HG03095 (cell line): ENCODE measurements at regions not wholly inside any gene's neighbourhood (a gene's known extent, or its start where the extent isn't known, plus 50 kb on each side); places are given as distances from the start of the nearest gene placed in this dataset.
"Not testable (repeated sequence)": the region's sequence is repeated elsewhere in the genome, so short reads cannot be mapped to it uniquely, and the experiment has no call there.

Experiments used
- ATAC-seq: cut with Tn5 transposase; IDR thresholded peaks from one replicate; pipeline ENCODE4 v1.9.1; 2021; ENCODE audit warnings: moderate library complexity; ENCODE audit not compliant: unreplicated experiment

DNA sequence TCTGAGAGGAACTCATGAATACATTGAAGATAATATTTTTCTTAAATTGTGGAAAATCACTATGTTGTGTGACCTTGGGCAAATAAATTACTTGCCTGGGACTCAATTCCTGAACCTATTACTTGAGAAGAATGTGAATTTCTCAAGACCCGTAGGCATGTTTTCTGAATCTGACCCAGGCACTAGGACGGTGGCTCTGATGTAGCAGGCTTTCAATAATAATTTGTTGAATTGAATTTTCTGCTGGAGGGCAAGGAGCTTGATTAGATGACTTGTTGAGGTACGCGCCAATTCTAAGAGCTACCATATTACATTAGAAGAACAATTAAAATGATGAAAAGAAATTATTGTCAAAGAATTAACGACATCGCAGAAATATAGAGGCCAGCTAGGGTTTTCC lies 150.2 kb upstream of the LRRC3B start:
- no peak for ATAC-seq

DNA sequence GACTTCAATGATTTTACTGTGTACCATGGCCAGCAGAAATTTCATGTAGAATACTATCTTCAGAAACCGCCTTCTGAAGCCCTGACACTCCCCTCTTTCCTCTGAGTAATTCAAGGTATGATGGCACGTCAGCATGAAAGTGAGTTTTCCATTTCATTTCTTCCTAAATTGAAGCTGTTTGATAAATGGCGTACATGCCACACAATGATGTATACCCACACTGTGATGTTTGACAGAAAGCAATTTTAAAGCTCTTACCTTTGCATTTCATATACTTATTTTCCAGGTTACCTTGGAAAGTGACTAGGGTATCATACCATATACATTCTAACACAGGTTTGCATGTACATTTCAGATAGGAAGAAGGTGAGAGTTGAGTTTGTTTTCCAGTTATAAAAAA lies 147.9 kb upstream of the LRRC3B start:
- ATAC-seq: no peak

DNA sequence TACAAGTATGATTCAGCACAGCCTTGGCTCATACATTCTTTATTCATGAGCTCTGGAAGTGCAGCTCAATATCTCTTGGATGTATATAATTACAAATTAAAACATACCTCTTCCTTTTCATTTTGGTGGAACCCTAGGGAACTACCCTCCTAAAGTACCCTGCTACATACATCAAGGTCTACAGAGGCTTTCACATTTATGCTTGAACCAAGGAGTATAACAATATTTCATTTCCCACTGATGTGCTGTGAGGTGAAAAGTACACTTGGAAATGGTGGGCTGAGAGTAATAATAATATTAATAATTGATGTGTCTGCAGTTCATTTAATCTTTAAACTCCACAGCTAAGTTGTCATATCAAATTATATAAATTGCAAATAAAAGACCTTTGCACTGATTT lies 142.2 kb upstream of the LRRC3B start:
- no peak for ATAC-seq

DNA sequence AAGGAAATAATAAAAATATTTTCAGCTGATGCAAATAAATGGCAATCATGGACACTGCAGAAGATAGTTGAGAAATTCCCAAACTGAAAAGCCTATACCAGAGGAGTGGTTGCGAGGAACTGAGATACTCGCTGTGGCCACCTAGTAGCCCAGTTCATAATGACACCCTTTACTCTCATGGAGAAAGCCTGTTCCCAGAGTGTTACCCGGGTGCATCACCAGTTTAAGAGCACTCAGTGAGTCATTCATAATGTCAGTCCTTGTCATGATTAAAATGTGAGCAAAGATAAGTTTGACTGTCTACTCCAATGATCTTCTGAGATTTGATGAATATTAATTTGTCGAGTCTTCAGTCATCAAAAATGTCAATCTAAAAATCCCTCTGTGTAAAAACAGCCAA lies 138.4 kb upstream of the LRRC3B start:
- ATAC-seq: no peak

DNA sequence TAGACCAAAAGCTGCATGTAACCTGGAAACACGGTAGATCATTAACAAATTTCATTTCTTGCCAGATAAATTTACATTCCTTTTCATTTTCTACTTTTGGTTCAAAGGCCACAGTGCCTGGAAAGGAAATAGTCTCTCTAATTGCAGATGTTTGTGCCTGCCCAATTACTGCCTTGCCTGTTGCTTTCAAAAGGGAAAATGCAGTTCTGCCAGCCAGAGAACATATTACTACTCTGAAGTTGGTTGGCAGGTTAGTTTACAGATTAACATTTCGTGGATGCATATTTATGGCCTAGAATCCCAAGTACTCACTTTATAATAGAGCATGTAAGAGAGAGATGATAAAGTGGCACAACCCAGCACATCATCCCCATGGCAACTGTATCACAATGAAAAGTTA lies 124.3 kb upstream of the LRRC3B start:
- no peak for ATAC-seq

DNA sequence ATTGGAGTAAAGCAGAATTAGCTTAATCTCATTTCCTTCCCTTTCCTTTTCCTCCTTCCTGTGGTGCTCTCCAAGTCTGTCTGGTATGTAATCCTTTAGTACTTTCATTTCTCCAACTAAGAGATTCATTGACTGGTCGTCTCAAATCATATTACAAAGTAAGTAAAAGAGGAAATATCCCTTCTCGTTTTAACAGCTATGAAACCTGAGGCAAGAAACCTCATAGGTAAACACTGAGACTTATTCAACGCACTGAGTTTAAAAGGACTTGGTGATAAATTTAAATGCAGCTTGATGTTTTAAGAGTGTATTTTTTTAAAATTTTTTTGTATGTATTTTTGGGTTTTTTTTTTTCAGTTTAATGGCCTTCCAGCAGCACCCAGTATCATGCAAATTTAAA lies 117.2 kb upstream of the LRRC3B start:
- no peak for ATAC-seq

DNA sequence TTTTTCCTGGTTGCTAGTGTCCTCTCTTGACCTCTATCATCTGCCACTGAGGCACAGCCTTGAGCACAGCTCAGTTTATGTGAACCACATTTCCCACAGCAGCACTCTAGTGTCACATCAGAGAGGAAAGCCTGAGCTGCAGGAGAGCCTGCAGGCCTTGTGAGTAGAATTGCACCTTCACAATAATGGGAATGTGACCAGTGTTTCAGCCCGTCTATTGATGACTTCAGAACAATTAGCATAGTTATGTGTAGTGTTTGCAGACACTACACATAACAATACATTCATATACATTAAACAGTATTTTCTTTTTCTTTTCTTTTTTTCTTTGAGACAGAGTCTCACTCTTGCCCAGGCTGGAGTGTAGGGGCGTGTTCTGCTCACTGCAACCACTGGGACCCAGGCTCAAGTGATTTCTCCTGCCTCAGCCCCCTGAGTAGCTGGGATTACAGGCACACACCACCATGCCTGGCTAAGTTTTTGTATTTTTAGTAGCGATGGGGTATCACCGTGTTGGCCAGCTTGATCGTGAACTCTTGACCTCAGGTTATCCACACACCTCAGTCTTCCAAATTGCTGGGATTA lies 108.0 kb upstream of the LRRC3B start:
- not testable (repeated sequence) for ATAC-seq

DNA sequence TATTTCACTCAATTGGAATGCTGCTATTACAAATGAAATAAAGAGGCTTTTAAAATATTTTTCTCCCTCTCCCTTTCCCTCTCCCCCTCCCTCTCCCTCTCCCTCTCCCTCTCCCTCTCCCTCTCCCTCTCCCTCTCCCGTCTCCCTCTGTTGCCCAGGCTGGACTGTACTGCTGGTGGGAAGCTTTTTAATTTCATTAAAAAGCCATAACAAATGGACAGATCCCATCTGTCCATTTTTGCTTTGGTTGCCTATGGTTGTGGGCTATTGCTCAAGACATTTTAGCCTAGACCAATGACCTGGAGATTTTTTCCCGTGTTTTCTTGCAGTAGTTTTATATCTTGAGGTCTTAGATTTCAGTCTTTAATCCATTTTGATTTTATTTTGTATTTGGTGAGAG lies 107.2 kb upstream of the LRRC3B start:
- ATAC-seq: no peak

DNA sequence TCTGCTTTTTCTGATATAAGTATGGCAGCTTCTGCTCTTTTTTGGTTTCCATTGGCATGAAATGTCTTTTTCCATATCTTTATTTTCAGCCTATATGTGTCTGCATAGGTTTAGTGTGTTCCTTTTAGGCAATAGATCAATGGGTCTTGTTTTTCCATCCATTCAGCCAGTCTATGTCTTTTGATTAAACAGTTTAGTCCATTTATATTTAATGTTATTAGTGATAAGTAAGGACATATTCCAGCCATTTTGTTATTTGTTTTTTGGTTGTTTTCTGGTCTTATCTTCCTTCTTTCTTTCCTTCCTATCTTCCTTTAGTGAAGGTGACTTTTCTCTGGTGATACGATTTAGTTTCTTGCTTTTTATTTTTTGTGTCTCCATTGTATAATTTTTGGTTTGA lies 101.3 kb upstream of the LRRC3B start:
- no peak for ATAC-seq

DNA sequence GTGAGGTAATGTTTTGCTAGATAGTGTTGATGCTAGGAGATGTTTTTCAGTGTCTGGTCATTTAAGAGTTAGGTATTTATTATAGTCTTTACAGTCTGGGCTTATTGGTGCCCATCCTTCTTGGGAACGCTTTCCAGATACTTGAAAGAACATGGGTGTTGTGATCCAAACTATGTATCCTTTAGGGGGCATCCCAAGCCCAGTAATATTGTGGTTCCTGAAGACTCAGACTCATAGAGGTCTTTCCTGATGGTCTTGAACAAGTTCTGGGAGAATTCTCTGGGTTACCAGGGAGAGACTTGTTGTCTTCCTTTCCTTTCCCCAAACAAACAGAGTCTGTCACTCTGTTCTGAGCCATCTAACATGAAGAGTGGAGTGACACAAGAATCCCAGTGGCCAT lies 99.7 kb upstream of the LRRC3B start:
- no peak for ATAC-seq

DNA sequence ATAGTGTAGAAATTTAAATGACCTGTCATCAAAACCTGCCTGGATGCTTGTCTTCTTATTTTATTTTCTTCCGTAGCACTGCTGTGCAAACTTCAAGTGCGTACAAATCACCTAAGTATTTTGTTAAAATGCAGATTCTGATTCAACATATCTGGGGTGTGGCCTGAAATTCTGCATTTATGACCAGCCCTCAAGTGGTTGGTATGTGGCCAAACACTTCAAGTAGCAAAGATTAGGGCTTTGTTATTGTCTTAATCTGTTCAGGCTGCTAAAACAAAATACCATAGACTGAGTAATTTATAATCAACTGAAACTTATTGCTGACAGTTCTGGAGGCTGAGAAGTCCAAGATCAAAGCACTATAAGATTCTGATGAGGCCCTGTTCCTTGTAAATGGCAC lies 97.6 kb upstream of the LRRC3B start:
- ATAC-seq: no peak

DNA sequence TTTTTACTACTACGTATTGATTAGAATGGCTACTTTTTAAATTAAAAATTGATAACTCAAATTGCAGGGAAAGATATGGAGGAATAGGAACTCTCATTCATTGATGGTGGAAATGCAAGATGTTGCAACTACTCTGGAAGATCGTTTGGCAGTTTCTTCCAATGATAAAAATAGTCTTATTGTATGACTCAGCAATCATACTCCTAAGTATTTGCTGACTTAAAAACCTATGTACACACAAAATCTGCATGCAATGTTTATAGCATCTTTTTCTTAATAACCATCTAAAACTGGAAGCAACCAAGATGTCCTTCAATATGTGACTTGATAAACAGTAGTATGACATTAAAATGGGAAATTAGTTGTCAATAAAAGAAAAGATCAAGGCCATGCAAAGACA lies 87.4 kb upstream of the LRRC3B start:
- ATAC-seq: no peak

DNA sequence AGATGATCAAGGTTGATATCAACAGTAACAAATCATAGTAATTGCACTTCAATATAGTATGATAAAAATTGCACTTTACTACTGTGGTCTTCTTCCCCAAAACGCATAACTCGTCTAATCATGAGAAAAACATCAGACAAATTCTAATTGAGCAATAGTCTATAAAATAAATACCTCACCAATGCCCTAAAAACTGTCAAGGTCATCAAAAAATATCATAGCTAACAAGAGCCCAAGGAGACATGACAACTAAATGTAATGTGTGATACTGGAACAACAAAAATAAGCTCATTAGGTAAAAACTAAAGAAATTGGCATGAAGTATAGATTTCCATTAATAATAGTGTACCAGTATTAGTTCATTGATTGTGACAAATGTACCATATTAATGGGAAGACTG lies 85.6 kb upstream of the LRRC3B start:
- no peak for ATAC-seq

DNA sequence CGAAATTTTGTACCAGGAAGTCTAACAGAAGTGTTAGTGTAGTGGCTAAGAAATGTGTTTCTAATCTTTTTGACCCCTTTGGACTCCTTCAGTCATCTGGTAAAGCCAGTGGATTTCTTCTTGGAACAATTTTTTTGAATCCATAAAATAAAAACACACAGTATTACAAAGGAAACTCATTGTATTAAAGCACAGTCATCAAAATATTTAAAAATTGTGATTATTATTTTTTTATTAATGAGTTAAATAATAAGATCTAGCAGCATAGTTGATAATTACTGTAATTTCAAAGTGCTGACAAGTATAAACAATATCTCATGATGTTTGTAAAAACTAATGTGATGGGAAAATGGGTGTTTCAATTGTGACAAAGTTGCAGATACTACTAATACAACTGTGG lies 72.2 kb upstream of the LRRC3B start:
- no peak for ATAC-seq

DNA sequence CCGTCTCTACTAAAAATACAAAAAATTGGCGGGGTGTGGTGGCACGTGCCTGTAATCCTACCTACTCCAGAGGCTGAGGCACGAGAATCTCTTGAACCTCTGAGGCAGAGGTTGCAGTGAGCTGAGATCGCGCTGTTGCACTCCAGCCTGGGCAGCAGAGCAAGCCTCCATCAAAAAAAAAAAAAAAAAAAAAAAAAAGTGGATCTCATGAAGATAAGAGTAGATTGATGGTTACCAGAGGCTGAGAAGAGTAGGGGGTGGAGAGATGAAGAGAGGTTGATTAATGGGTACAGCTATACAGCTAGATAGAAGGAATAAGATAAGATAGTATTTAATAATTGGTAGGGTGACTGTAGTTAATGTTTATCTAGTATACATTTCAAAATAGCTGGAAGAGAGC lies 65.9 kb upstream of the LRRC3B start:
- ATAC-seq: no peak

DNA sequence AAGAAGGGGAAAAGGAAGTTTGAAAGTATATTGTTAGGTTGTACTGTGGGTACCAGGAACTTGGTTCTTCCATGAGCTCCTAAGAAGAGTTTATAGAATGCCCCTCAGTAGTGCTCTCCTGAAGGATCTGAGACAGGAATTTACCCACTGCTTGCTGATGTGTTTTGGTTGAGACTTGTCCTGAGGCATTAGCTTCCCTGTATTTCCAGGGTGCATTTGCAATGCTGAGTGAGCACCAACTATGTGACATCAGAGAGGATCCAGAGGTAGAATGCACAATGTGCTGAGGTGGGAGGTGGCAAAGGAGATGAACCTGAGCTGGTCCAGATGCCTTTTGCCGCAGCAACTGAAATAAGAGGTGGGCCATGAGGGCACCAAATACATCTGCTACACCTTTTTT lies 64.3 kb upstream of the LRRC3B start:
- no peak for ATAC-seq

DNA sequence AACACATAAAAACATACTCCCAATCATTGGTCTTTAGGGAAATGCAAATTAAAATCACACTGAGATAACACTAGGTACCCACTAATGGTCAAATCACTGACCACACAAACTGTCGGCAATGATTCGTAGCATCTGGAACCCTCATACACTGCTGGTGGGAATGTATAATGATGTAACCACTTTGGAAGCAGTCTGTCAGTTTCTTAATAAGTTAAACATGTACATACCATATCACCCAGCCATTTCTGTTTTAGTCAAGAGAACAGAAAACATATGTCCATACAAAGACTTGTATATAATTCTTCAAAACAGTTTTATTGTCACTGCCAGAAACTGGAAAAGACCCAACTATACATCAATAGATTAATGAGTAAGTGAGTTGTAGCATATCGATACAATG lies 63.3 kb upstream of the LRRC3B start:
- no peak for ATAC-seq

DNA sequence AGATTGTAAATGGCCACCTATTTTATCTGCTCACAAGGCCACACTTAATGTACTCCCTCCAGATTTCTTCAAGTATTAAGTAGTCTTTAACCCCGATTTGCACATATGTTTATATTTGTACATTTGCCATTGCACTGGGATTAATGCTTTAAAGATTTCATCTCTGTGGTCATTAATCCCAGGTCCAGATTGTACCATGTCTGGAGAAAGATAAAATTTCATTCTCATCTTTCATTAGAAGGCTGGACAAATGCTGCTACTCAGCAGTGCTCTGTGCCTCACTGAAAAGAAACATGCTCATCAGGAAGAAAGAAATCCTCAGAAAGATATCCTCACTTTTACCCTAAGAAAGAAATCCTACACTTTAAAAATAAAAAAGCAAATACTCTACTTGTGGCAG lies 62.5 kb upstream of the LRRC3B start:
- no peak for ATAC-seq

DNA sequence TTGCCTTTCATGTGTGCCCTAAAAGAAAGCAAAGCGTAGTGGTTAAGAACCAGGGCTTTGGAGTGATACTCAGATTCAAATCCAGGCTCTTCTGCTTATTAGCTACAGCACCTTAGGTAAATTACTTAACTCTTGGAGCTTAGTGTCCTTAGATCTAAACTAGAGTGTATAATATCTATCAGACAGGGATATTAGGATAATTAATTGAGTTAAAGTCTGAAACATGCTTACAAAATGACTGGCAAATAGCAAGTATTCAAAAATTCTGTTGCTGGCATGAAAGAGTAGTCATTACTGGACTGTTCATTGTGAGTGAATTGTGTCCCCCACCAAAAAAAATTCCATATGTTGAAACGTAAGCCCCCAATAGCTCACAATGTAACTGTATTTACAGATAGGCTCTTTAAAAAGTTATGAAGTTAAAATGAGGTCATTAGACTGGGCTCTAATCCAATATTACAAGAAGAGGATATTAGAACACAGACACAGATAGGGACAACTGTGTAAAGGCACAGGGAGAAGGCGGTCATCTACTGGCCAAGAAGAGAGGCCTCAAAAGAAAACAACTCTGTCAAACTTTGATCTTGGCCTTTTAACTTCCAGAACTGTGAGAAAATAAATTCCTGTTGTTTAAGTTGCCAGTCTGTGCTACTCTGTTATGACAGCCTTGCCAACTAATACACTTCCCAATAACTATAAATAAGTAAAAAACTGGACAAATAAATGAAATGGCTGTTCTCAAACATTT lies 60.4 kb upstream of the LRRC3B start:
- ATAC-seq: no peak
